A549 (cell line): ENCODE measurements at regions not wholly inside any gene's neighbourhood (a gene's known extent, or its start where the extent isn't known, plus 50 kb on each side); places are given as distances from the start of the nearest gene placed in this dataset.

Experiments
- ATAC-seq, 2 experiments: fragments of 200-7000 bp in 1 of 2; fragments of >200 bp in 1 of 2; cut with Nextera tagmentation in 1 of 2; cut with Tn5 transposase in 1 of 2; 3 replicates each; pipeline versions ENCODE4 v1.8.0 to v1.9.1; 2018 to 2020; ENCODE audit warnings: mild to moderate bottlenecking in 1 of 2, moderate library complexity in 1 of 2
- CTCF ChIA-PET: fragments of 300-600 bp; sonication (Branson Sonifier 250); formaldehyde crosslinking; extraction: SDS; loops from one replicate; lab custom pipeline; 2021; ENCODE audit warnings: antibody characterized with exemption, inconsistent platforms; lab: Yijun Ruan, JAX
- POLR2A ChIA-PET: fragments of 350-600 bp; formaldehyde crosslinking; extraction: SDS; loops from one replicate; lab custom pipeline; 2021; ENCODE audit warnings: antibody characterized with exemption, inconsistent platforms; lab: Yijun Ruan, JAX
- DNase-seq, 2 experiments: peaks; one replicate each; pipeline versions ENCODE4 v3.0.0 to v3.0.0-alpha.2; 2011 to 2016; ENCODE audit warnings: low read depth in 1 of 2, low spot score in 1 of 2
- FAIRE-seq: peaks from 2 replicates; lab custom pipeline; 2011; peaks lifted over from hg19 to GRCh38; lab: Jason Lieb, UNC
- H3K27ac ChIP-seq, 2 experiments: fragments of >200 bp; sonication (Bioruptor Twin); formaldehyde crosslinking; 3 replicates each; pipeline ENCODE4 v1.5.1; 2016 to 2017
- H3K4me1 ChIP-seq: fragments of >200 bp; sonication (Bioruptor Twin); formaldehyde crosslinking; 3 replicates; pipeline ENCODE4 v1.6.1; 2016
- H3K4me2 ChIP-seq: fragments of >200 bp; sonication (Bioruptor Twin); formaldehyde crosslinking; 3 replicates; pipeline ENCODE4 v1.6.1; 2016
- H3K4me3 ChIP-seq: fragments of >200 bp; sonication (Bioruptor Twin); formaldehyde crosslinking; 3 replicates; pipeline ENCODE4 v1.5.1; 2016
- H3K9me3 ChIP-seq: fragments of >200 bp; sonication (Bioruptor Twin); formaldehyde crosslinking; 3 replicates; pipeline ENCODE4 v1.6.1; 2016
- CBX2 ChIP-seq: fragments of 200-600 bp; sonication (generic); IDR thresholded peaks from 2 replicates; pipeline ENCODE4 v1.6.1; 2016; ENCODE audit warnings: low read depth, mild to moderate bottlenecking, borderline replicate concordance
- CHD2 ChIP-seq: fragments of 150-350 bp; IDR thresholded peaks from 2 replicates; pipeline ENCODE4 v1.6.1; 2014; ENCODE audit warnings: low read length; ENCODE audit not compliant: partially characterized antibody
- CHD4 ChIP-seq: fragments of 200-600 bp; sonication (generic); IDR thresholded peaks from 2 replicates; pipeline ENCODE4 v1.6.1; 2016; ENCODE audit warnings: antibody characterized with exemption, mild to moderate bottlenecking, borderline replicate concordance
- EHF ChIP-seq: fragments of 250-450 bp; sonication (Bioruptor Pico); IDR thresholded peaks from 2 replicates; pipeline ENCODE4 v1.5.0; 2020; ENCODE audit warnings: mild to moderate bottlenecking
- EHMT2 ChIP-seq: fragments of 200-600 bp; sonication (generic); IDR thresholded peaks from 2 replicates; pipeline ENCODE4 v1.6.1; 2016; ENCODE audit warnings: antibody characterized with exemption, low read depth, mild to moderate bottlenecking, moderate library complexity
- FOSB ChIP-seq: fragments of 250-450 bp; sonication (Bioruptor Pico); IDR thresholded peaks from 2 replicates; pipeline ENCODE4 v1.5.0; 2020; ENCODE audit warnings: mild to moderate bottlenecking, moderate library complexity
- FOSL2 ChIP-seq, 2 experiments: fragments of 450-650 bp in 1 of 2; fragments of >200 bp in 1 of 2; sonication (Bioruptor Twin) in 1 of 2; formaldehyde crosslinking; IDR thresholded peaks; 2 replicates each; pipeline versions ENCODE4 v1.5.0 to v1.6.1; 2016 to 2020; ENCODE audit warnings: mild to moderate bottlenecking in 1 of 2, moderate library complexity in 1 of 2
- FOXS1 ChIP-seq: fragments of 250-450 bp; sonication (Bioruptor Pico); IDR thresholded peaks from 2 replicates; pipeline ENCODE4 v1.5.0; 2020; ENCODE audit warnings: mild to moderate bottlenecking, moderate library complexity
- HOXA7 ChIP-seq: fragments of 250-450 bp; sonication (Bioruptor Pico); IDR thresholded peaks from 2 replicates; pipeline ENCODE4 v1.5.0; 2020; ENCODE audit warnings: mild to moderate bottlenecking, moderate library complexity
- HOXB5 ChIP-seq: fragments of 250-450 bp; sonication (Bioruptor Pico); IDR thresholded peaks from 2 replicates; pipeline ENCODE4 v1.5.0; 2020; ENCODE audit warnings: mild to moderate bottlenecking, moderate library complexity
- KDM1A ChIP-seq: fragments of 200-600 bp; sonication (generic); IDR thresholded peaks from 2 replicates; pipeline ENCODE4 v1.6.1; 2016; ENCODE audit warnings: low read depth, mild to moderate bottlenecking
- MAZ ChIP-seq: fragments of 150-350 bp; IDR thresholded peaks from 2 replicates; pipeline ENCODE4 v1.6.1; 2014; ENCODE audit warnings: antibody characterized with exemption, low read depth, low read length, borderline replicate concordance
- NFE2L2 ChIP-seq: fragments of 150-350 bp; conservative IDR thresholded peaks from 2 replicates; pipeline ENCODE4 v1.6.1; 2014; ENCODE audit warnings: low read length
- POLR2A ChIP-seq: IDR thresholded peaks from 2 replicates; pipeline ENCODE4 v1.6.1; 2012; ENCODE audit warnings: mild to moderate bottlenecking, low read length
- RARB ChIP-seq: fragments of 250-450 bp; sonication (Bioruptor Pico); IDR thresholded peaks from 2 replicates; pipeline ENCODE4 v1.8.0; 2021; ENCODE audit warnings: mild to moderate bottlenecking, moderate library complexity
- RCOR1 ChIP-seq: fragments of 150-350 bp; IDR thresholded peaks from 2 replicates; pipeline ENCODE4 v1.6.1; 2014; ENCODE audit warnings: antibody characterized with exemption, low read length, low read depth
- RNF2 ChIP-seq: fragments of 200-600 bp; sonication (generic); IDR thresholded peaks from 2 replicates; pipeline ENCODE4 v1.6.1; 2016; ENCODE audit warnings: low read depth, mild to moderate bottlenecking, antibody characterized with exemption, moderate library complexity, borderline replicate concordance
- TFCP2L1 ChIP-seq: fragments of 250-450 bp; sonication (Bioruptor Pico); IDR thresholded peaks from 2 replicates; pipeline ENCODE4 v1.5.0; 2021; ENCODE audit warnings: mild to moderate bottlenecking
- ZNF302 ChIP-seq: fragments of 250-450 bp; sonication (Bioruptor Pico); IDR thresholded peaks from 2 replicates; pipeline ENCODE4 v1.9.0; 2021; ENCODE audit warnings: inconsistent platforms, mild to moderate bottlenecking, moderate library complexity
- ZSCAN20 ChIP-seq: fragments of 250-450 bp; sonication (Bioruptor Pico); IDR thresholded peaks from 2 replicates; pipeline ENCODE4 v1.8.0; 2022; ENCODE audit warnings: mild to moderate bottlenecking, moderate library complexity
- WGBS: methylation state at CpG from one replicate; pipeline ENCODE4 v1.1.6; 2017; ENCODE audit errors: missing lambda C conversion rate; 5-methylcytosine and 5-hydroxymethylcytosine counted together
- TF ChIP-seq, protein P1 (sequence below): IDR thresholded peaks from 2 replicates; pipeline ENCODE4 v1.6.1; 2012
- TF ChIP-seq, protein P2 (sequence below): fragments of >200 bp; sonication (Bioruptor Twin); formaldehyde crosslinking; IDR thresholded peaks from 3 replicates; pipeline ENCODE4 v1.5.1; 2016

DNA sequence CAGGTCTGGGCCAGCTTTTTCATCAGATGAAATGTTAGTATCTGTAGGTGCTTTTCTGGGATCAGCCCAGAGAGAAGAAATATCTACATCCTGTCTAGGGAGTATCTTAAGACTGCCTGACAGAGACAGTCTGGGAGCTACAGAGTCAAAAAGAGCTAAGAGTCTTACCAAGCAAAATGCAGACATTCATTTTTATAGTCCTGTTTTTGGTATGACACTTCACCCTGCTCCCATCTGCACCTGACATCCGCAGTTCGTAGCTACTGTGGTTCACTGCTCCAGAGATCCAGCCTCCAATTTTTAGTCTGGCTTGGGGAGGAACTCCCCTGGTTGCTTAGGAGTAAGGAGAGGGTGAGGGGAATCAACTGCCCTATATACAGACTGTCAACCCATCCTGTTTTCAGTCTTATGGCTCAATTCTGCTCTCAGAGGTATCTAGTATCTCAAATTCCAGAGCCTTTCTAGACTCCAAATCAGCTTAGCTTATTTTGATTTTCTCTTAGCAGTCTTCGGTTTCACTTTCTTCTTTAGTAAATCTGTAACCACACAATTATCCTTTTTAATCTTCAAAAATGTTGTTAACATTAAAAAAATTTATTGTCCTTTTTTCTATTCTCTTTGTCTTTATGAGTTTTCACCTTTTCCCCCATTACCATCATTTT, 97.8 kb downstream of the TMEM100 start (continued):
- TF ChIP-seq POLR2A: no peak
- TF ChIP-seq FOXS1: no peak

DNA sequence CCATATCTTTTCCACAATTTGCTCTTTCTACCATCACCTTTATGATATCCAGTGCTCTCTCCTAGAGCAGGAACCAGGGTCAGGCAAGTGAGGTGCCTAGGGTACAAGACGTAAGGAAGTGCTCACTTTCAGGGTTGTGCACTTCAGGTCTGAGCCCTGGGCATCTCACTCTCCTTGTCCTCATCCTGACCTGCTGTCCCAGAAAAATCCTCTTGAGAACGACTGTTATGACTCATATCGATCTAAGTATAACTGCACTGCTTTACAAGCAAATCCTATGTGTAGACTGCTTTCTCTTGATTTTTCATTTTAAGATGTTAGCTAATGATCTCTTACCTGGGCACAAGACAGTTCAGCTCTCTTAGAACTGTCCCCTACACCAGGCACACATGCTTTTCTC, 100.1 kb downstream of the TMEM100 start:
- DNase-seq: no peak
- no peak for ATAC-seq
- no peaks in the 10 kb centered on the region for H3K9me3 ChIP-seq
- no peaks in the 10 kb centered on the region for H3K4me1 ChIP-seq
- TF ChIP-seq FOSL2 (IDR thresholded peaks at IDR 0.05) (no peak), FOSL2 (CRISPR knock-in tag; IDR thresholded peaks at IDR 0.05) (peak; percentile 22; the same call in 1 of the 2 replicates), EHF (CRISPR knock-in tag) (no peak)
- ChIA-PET POLR2A (no interaction called here), CTCF (interaction anchor here (1.1 kb wide), 1 partner anchor 54 kb away, joined by 3 read pairs; no protein-coding TSS in a partner anchor)
- no peak overlapping the region for H3K4me2 ChIP-seq
- WGBS: 14% methylated on average over 3 of the region's 3 CpGs
- no peak overlapping the region for H3K4me3 ChIP-seq
- no peak overlapping the region for H3K27ac ChIP-seq
- no peak for FAIRE-seq

DNA sequence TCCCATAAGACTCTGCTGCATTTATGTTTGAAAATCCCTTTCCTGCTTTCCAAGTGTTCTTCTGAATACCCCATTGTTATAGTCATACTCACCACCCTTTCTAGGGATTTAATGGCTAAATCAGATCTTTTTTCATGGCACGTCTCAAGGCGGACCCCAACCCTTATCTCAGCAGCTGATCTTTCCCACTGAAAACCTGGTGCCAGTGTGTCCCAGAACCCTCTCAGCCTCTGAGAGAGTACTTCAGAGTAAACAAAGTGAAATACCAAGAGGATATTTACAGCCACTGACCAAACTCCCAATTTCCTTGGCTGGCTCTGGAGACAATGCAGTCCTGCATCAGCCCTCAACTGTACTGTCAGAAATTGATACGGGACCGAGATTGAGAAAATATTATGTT, 101.7 kb downstream of the TMEM100 start:
- no peaks in the 10 kb centered on the region for H3K4me1 ChIP-seq
- WGBS: 42% methylated on average over 4 of the region's 4 CpGs
- FAIRE-seq (no peak), ATAC-seq (no peak), DNase-seq (no peak)
- ChIA-PET POLR2A (no interaction called here), CTCF (interaction anchor here (0.9 to 1.5 kb wide), 2 partner anchors 11 to 94 kb away, joined by 3 to 4 read pairs; no protein-coding TSS in a partner anchor)
- H3K4me2 ChIP-seq: no peak overlapping the region
- H3K4me3 ChIP-seq: no peak overlapping the region
- no peaks in the 10 kb centered on the region for H3K9me3 ChIP-seq
- no peak overlapping the region for H3K27ac ChIP-seq
- TF ChIP-seq CBX2 (no peak), FOXS1 (no peak), HOXA7 (CRISPR knock-in tag) (no peak), NFE2L2 (no peak), RNF2 (no peak), FOSB (CRISPR knock-in tag) (no peak), CHD4 (no peak), EHF (CRISPR knock-in tag) (no peak), MAZ (no peak), EHMT2 (no peak), CHD2 (no peak), TFCP2L1 (CRISPR knock-in tag) (no peak), RARB (no peak), POLR2A (no peak), KDM1A (no peak), HOXB5 (CRISPR knock-in tag) (no peak), ZSCAN20 (CRISPR knock-in tag) (no peak), RCOR1 (no peak)
- TF ChIP-seq, protein P1, sequence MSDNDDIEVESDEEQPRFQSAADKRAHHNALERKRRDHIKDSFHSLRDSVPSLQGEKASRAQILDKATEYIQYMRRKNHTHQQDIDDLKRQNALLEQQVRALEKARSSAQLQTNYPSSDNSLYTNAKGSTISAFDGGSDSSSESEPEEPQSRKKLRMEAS: no peak

DNA sequence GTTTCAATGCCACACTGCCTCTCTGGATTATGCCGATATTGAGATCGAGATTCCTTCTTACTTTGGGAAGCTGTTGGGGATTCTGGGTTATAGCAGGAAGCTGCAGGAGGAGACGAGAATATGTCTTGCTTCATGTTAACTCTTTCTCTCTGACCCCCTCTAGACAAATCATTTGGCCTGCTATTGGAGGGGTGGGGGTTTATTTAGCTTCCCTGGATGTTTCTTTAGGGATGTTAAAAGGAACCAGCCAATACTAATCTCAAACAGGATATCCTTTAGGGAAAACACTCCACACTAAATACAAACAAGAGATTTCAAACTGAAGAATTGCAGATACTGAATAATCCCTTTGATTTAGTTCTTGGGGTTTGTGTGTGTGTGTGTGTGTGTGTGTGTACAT, 102.6 kb downstream of the TMEM100 start:
- ChIA-PET CTCF (interaction anchor here (0.6 to 1.5 kb wide), 7 partner anchors 10 to 206 kb away, joined by 3 to 4 read pairs (median 3); no protein-coding TSS in a partner anchor), POLR2A (no interaction called here)
- H3K9me3 ChIP-seq: no peaks in the 10 kb centered on the region
- no peak for FAIRE-seq
- ATAC-seq: no peak
- no peaks in the 10 kb centered on the region for H3K4me1 ChIP-seq
- no peak overlapping the region for H3K4me3 ChIP-seq
- no peak overlapping the region for H3K4me2 ChIP-seq
- WGBS: 43% methylated on average over 3 of the region's 3 CpGs
- TF ChIP-seq, protein P2, sequence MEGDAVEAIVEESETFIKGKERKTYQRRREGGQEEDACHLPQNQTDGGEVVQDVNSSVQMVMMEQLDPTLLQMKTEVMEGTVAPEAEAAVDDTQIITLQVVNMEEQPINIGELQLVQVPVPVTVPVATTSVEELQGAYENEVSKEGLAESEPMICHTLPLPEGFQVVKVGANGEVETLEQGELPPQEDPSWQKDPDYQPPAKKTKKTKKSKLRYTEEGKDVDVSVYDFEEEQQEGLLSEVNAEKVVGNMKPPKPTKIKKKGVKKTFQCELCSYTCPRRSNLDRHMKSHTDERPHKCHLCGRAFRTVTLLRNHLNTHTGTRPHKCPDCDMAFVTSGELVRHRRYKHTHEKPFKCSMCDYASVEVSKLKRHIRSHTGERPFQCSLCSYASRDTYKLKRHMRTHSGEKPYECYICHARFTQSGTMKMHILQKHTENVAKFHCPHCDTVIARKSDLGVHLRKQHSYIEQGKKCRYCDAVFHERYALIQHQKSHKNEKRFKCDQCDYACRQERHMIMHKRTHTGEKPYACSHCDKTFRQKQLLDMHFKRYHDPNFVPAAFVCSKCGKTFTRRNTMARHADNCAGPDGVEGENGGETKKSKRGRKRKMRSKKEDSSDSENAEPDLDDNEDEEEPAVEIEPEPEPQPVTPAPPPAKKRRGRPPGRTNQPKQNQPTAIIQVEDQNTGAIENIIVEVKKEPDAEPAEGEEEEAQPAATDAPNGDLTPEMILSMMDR: no peak
- no peak for TF ChIP-seq ZNF302 (CRISPR knock-in tag)
- no peak for TF ChIP-seq ZSCAN20 (CRISPR knock-in tag)
- TF ChIP-seq KDM1A: no peak
- TF ChIP-seq FOSL2 (IDR thresholded peaks at IDR 0.05): no peak
- no peak for TF ChIP-seq FOSL2 (CRISPR knock-in tag; IDR thresholded peaks at IDR 0.05)
- DNase-seq: no peak
- no peak overlapping the region for H3K27ac ChIP-seq
